H1 (cell line): ENCODE measurements at regions not wholly inside any gene's neighbourhood (a gene's known extent, or its start where the extent isn't known, plus 50 kb on each side); places are given as distances from the start of the nearest gene placed in this dataset.

Experiments used
- CTCF ChIA-PET: fragments of 300-600 bp; sonication (Branson Sonifier 250); formaldehyde crosslinking; loops from one replicate; lab custom pipeline; 2021; ENCODE audit not compliant: partially characterized antibody; lab: Charles Lee
- POLR2A ChIA-PET: fragments of 300-600 bp; sonication (Branson Sonifier 250); formaldehyde crosslinking; loops from one replicate; lab custom pipeline; 2021; ENCODE audit warnings: inconsistent platforms; ENCODE audit not compliant: partially characterized antibody; lab: Charles Lee
- DNase-seq, 2 experiments: peaks; one replicate each; pipeline versions ENCODE4 v3.0.0 to v3.0.0-alpha.2; 2010 to 2022; ENCODE audit warnings: low spot score in 2 of 2, low read depth in 1 of 2, mixed read lengths in 1 of 2
- FAIRE-seq: peaks from 2 replicates; lab custom pipeline; 2011; peaks lifted over from hg19 to GRCh38; lab: Jason Lieb, UNC
- H2AFZ ChIP-seq: 2 replicates; pipeline ENCODE4 v1.8.1; 2012; ENCODE audit warnings: low read length, inconsistent platforms
- H2AK5ac ChIP-seq: 2 replicates; pipeline ENCODE4 v1.6.1; 2013; ENCODE audit warnings: low read depth, low read length
- H2BK120ac ChIP-seq: replicated peaks from 2 replicates; pipeline ENCODE3; 2013; ENCODE audit warnings: low read depth, low read length, inconsistent platforms
- H2BK12ac ChIP-seq: 2 replicates; pipeline ENCODE4 v1.6.1; 2013; ENCODE audit warnings: low read depth, low read length
- H2BK15ac ChIP-seq: 2 replicates; pipeline ENCODE4 v1.6.1; 2013; ENCODE audit warnings: low read length
- H2BK20ac ChIP-seq: 2 replicates; pipeline ENCODE4 v1.6.1; 2013; ENCODE audit warnings: low read length
- H2BK5ac ChIP-seq: 2 replicates; pipeline ENCODE4 v1.6.1; 2013; ENCODE audit warnings: low read depth, low read length
- H3K14ac ChIP-seq: 2 replicates; pipeline ENCODE4 v1.6.1; 2013; ENCODE audit warnings: inconsistent platforms; ENCODE audit not compliant: insufficient read length
- H3K18ac ChIP-seq: 2 replicates; pipeline ENCODE4 v1.6.1; 2013; ENCODE audit warnings: low read length; ENCODE audit errors: extremely low read depth
- H3K23ac ChIP-seq: 2 replicates; pipeline ENCODE4 v1.6.1; 2013; ENCODE audit warnings: inconsistent platforms; ENCODE audit not compliant: insufficient read length
- H3K23me2 ChIP-seq: 2 replicates; pipeline ENCODE4 v1.6.1; 2013; ENCODE audit warnings: low read depth, low read length
- H3K27ac ChIP-seq: 2 replicates; pipeline ENCODE4 v1.6.1; 2011; ENCODE audit warnings: low read depth, low read length, inconsistent platforms
- H3K27me3 ChIP-seq, 4 experiments: replicated peaks in 1 of 4; 1 replicate in 1 of 4; 2 replicates in 3 of 4; pipeline versions ENCODE4 v1.6.1 to v1.8.1; 2011 to 2013; ENCODE audit warnings: low read length in 3 of 4, mild to moderate bottlenecking in 3 of 4, inconsistent platforms in 2 of 4, mixed read lengths in 2 of 4, moderate library complexity in 1 of 4; ENCODE audit not compliant: control insufficient read depth in 3 of 4, insufficient read depth in 3 of 4; ENCODE audit errors: extremely low read depth in 1 of 4
- H3K36me3 ChIP-seq, 4 experiments: 2 replicates each; pipeline versions ENCODE4 v1.6.1 to v1.8.1; 2011 to 2013; ENCODE audit warnings: mild to moderate bottlenecking in 4 of 4, low read length in 3 of 4, moderate library complexity in 2 of 4, control low read depth in 1 of 4, inconsistent platforms in 1 of 4; ENCODE audit not compliant: insufficient read depth in 4 of 4, control insufficient read depth in 2 of 4
- H3K4ac ChIP-seq: replicated peaks from 2 replicates; pipeline ENCODE3; 2013; ENCODE audit warnings: low read length, low read depth, mixed read lengths, inconsistent platforms; ENCODE audit not compliant: insufficient read length
- H3K4me1 ChIP-seq, 4 experiments: replicated peaks in 1 of 4; 1 replicate in 1 of 4; 2 replicates in 3 of 4; pipeline versions ENCODE4 v1.6.1 to v1.8.1; 2011 to 2013; ENCODE audit warnings: low read length in 3 of 4, inconsistent platforms in 2 of 4, mixed read lengths in 1 of 4; ENCODE audit not compliant: insufficient read depth in 4 of 4, control insufficient read depth in 3 of 4
- H3K4me2 ChIP-seq, 2 experiments: 2 replicates each; pipeline versions ENCODE4 v1.6.1 to v1.8.1; 2011 to 2013; ENCODE audit warnings: low read depth in 2 of 2, low read length in 2 of 2, control low read depth in 1 of 2, inconsistent platforms in 1 of 2, mild to moderate bottlenecking in 1 of 2; ENCODE audit not compliant: insufficient read depth in 1 of 2
- H3K4me3 ChIP-seq, 4 experiments: fragments of 200-600, 300-600 bp in 1 of 4; sonication (generic), shearing (Covaris generic), sonication (Bioruptor Twin) in 1 of 4; 2 replicates each; pipeline versions ENCODE4 v1.5.1 to v1.8.1; 2011 to 2016; ENCODE audit warnings: low read length in 4 of 4, low read depth in 3 of 4, control low read depth in 2 of 4, inconsistent platforms in 2 of 4, mild to moderate bottlenecking in 2 of 4, mixed read lengths in 1 of 4, moderate library complexity in 1 of 4; ENCODE audit not compliant: insufficient read depth in 2 of 4; ENCODE audit errors: extremely low read depth in 1 of 4
- H3K56ac ChIP-seq: replicated peaks from 2 replicates; pipeline ENCODE3; 2013; ENCODE audit warnings: low read depth, mild to moderate bottlenecking, mixed read lengths, low read length, inconsistent platforms; ENCODE audit not compliant: insufficient read length
- H3K79me1 ChIP-seq: 2 replicates; pipeline ENCODE4 v1.6.1; 2013; ENCODE audit warnings: low read depth, low read length, control low read depth
- H3K79me2 ChIP-seq, 2 experiments: 2 replicates each; pipeline versions ENCODE4 v1.6.1 to v1.8.1; 2012 to 2013; ENCODE audit warnings: low read length in 2 of 2, mild to moderate bottlenecking in 2 of 2, inconsistent platforms in 1 of 2; ENCODE audit not compliant: insufficient read depth in 2 of 2, control insufficient read depth in 1 of 2
- H3K9ac ChIP-seq, 4 experiments: replicated peaks in 1 of 4; 1 replicate in 1 of 4; 2 replicates in 3 of 4; pipeline versions ENCODE4 v1.6.1 to v1.8.1; 2011 to 2013; ENCODE audit warnings: low read depth in 3 of 4, low read length in 3 of 4, control low read depth in 2 of 4, mild to moderate bottlenecking in 2 of 4, moderate library complexity in 2 of 4, inconsistent platforms in 1 of 4; ENCODE audit errors: extremely low read depth in 1 of 4
- H3K9me3 ChIP-seq, 2 experiments: 2 replicates each; pipeline versions ENCODE4 v1.6.1 to v1.8.1; 2012 to 2013; ENCODE audit warnings: mild to moderate bottlenecking in 2 of 2, moderate library complexity in 2 of 2, control low read depth in 1 of 2, inconsistent platforms in 1 of 2, low read depth in 1 of 2, low read length in 1 of 2, mixed read lengths in 1 of 2; ENCODE audit not compliant: insufficient read depth in 2 of 2
- H4K20me1 ChIP-seq, 2 experiments: replicated peaks in 1 of 2; 2 replicates each; pipeline versions ENCODE3 to v1.8.1; 2011 to 2013; ENCODE audit warnings: inconsistent platforms in 2 of 2, low read length in 2 of 2, mild to moderate bottlenecking in 1 of 2; ENCODE audit not compliant: insufficient read depth in 2 of 2, control insufficient read depth in 1 of 2
- H4K5ac ChIP-seq: 2 replicates; pipeline ENCODE4 v1.6.1; 2013; ENCODE audit warnings: low read length, low read depth, mixed read lengths, inconsistent platforms; ENCODE audit not compliant: insufficient read length
- H4K8ac ChIP-seq: 2 replicates; pipeline ENCODE4 v1.8.0; 2013; ENCODE audit warnings: mild to moderate bottlenecking, moderate library complexity, low read length, inconsistent platforms; ENCODE audit not compliant: insufficient read depth; ENCODE audit errors: extremely low read depth
- H4K91ac ChIP-seq: replicated peaks from 2 replicates; pipeline ENCODE3; 2013; ENCODE audit warnings: low read length, mixed read lengths, inconsistent platforms; ENCODE audit not compliant: insufficient read length
- ASH2L ChIP-seq: fragments of 200-600, 300-600 bp; sonication (generic); IDR thresholded peaks from one replicate; pipeline ENCODE4 v1.7.1; 2017; ENCODE audit warnings: low read length
- EZH2 ChIP-seq: fragments of 200-600 bp; sonication (generic); IDR thresholded peaks from 2 replicates; pipeline ENCODE4 v1.7.1; 2012; ENCODE audit warnings: low read depth, mild to moderate bottlenecking, moderate library complexity, low read length, inconsistent platforms; ENCODE audit not compliant: severe bottlenecking
- JUND ChIP-seq: IDR thresholded peaks from 2 replicates; pipeline ENCODE4 v1.6.1; 2011; ENCODE audit warnings: mild to moderate bottlenecking, improper control_type of control experiment, low read length
- POU5F1 ChIP-seq: IDR thresholded peaks from 2 replicates; pipeline ENCODE4 v1.6.1; 2011; ENCODE audit warnings: low read depth, mild to moderate bottlenecking, low read length, moderate library complexity
- RBBP5 ChIP-seq: IDR thresholded peaks from 2 replicates; pipeline ENCODE4 v1.7.1; 2012; ENCODE audit warnings: low read depth, mild to moderate bottlenecking, inconsistent platforms, low read length, moderate library complexity, borderline replicate concordance
- YY1 ChIP-seq: IDR thresholded peaks from 2 replicates; pipeline ENCODE4 v1.6.1; 2011; ENCODE audit warnings: low read depth, mild to moderate bottlenecking, low read length
- WGBS, 2 experiments: shearing (Covaris generic) in 1 of 2; methylation state at CpG; one replicate each; pipeline versions ENCODE4 v1.1.6 to v1.1.7; 2013 to 2015; ENCODE audit warnings: low lambda C conversion rate in 2 of 2, mixed read lengths in 2 of 2, inconsistent platforms in 1 of 2, low coverage in 1 of 2, missing lambda C conversion rate in 1 of 2; ENCODE audit not compliant: insufficient replicate concordance in 2 of 2, insufficient coverage in 1 of 2, insufficient read length in 1 of 2; ENCODE audit errors: extremely low coverage in 1 of 2, missing lambda C conversion rate in 1 of 2; 5-methylcytosine and 5-hydroxymethylcytosine counted together

- Histone ChIP-seq H4K5ac (no peak overlapping the region), H3K36me3 (no peaks in the 10 kb centered on the region), H3K79me1 (no peaks in the 10 kb centered on the region), H2BK12ac (no peak overlapping the region), H3K27me3 (no peaks in the 10 kb centered on the region), H2BK15ac (no peak overlapping the region), H3K56ac (no peak overlapping the region), H3K18ac (no peak overlapping the region), H3K79me2 (no peaks in the 10 kb centered on the region), H3K14ac (no peak overlapping the region), H3K23ac (no peak overlapping the region), H3K4me2 (no peak overlapping the region), H4K8ac (no peak overlapping the region), H2BK20ac (no peak overlapping the region), H2AFZ (no peak overlapping the region), H4K91ac (no peak overlapping the region), H2AK5ac (no peak overlapping the region), H2BK120ac (no peak overlapping the region), H2BK5ac (no peak overlapping the region), H3K27ac (no peak overlapping the region), H3K4me1 (no peaks in the 10 kb centered on the region), H4K20me1 (no peaks in the 10 kb centered on the region), H3K9me3 (no peaks in the 10 kb centered on the region), H3K9ac (no peak overlapping the region), H3K4me3 (no peak overlapping the region), H3K4ac (no peak overlapping the region), H3K23me2 (no peaks in the 10 kb centered on the region)
- WGBS, 2 experiments, result 92% methylated on average over 7 of the region's 7 CpGs; no CpG with 5 or more reads in 1 of the 2 experiments
- no peak for DNase-seq
- FAIRE-seq, result no peak
- TF ChIP-seq RBBP5, result no peak
- TF ChIP-seq YY1, result no peak
- no peak for TF ChIP-seq POU5F1
- TF ChIP-seq JUND, result no peak
- TF ChIP-seq EZH2, result no peak
- TF ChIP-seq ASH2L, result no peak
- CTCF ChIA-PET, result no interaction called here
- POLR2A ChIA-PET, result no interaction called here
Measured at GRCh38 chr3:5644773-5645670, 457.5 kb downstream of the EDEM1 start.
